ENCODE measurements at regions not wholly inside any gene's neighbourhood (a gene's known extent, or its start where the extent isn't known, plus 50 kb on each side); places are given as distances from the start of the nearest gene placed in this dataset.
A peak's percentile ranks its signal among the peaks of the same experiment; 100 is the strongest.

DNA sequence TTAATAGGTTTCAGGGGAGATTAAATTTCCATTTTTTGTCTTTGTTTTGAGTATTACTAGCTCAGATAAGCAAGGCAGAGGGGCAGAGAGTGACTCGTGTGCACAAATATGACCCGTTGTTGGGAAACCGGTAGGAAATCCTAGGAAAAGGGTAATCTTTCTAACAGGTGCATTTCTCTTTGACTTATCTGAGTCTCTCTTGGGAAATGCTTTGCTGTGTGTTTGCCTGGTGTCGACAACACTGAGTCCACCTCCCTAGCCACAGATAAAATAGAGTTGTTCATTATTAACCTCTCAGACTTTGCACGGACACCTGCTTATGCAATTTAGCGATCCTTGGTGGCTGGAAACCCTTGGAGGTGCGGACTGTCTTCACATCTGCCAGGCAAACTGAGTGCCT, 164.2 kb downstream of the FGF1 start (continued):
- no peak for TF ChIP-seq ZFP82 (CRISPR knock-in tag; IDR thresholded peaks at IDR 0.05; ENCODE audit: borderline replicate concordance)
- no peak for TF ChIP-seq GZF1 (CRISPR knock-in tag; IDR thresholded peaks at IDR 0.05)
- TF ChIP-seq, protein P1, sequence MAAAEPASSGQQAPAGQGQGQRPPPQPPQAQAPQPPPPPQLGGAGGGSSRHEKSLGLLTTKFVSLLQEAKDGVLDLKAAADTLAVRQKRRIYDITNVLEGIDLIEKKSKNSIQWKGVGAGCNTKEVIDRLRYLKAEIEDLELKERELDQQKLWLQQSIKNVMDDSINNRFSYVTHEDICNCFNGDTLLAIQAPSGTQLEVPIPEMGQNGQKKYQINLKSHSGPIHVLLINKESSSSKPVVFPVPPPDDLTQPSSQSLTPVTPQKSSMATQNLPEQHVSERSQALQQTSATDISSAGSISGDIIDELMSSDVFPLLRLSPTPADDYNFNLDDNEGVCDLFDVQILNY (CRISPR knock-in tag; conservative IDR thresholded peaks at IDR 0.05) = no peak
- no peak for TF ChIP-seq TBP (CRISPR knock-in tag; IDR thresholded peaks at IDR 0.05)
- TF ChIP-seq, protein P2, sequence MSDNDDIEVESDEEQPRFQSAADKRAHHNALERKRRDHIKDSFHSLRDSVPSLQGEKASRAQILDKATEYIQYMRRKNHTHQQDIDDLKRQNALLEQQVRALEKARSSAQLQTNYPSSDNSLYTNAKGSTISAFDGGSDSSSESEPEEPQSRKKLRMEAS (IDR thresholded peaks at IDR 0.05) = no peak
- TF ChIP-seq ZNF232 (CRISPR knock-in tag; IDR thresholded peaks at IDR 0.05; ENCODE audit: borderline replicate concordance) = no peak
- peak; percentile 35 for TF ChIP-seq RARA (CRISPR knock-in tag; IDR thresholded peaks at IDR 0.05)
- TF ChIP-seq MAZ (IDR thresholded peaks at IDR 0.05; ENCODE audit: borderline replicate concordance, low read depth, low read length) = no peak
- no peak for TF ChIP-seq MAZ (CRISPR knock-in tag; IDR thresholded peaks at IDR 0.05; ENCODE audit: low read depth)
- TF ChIP-seq ZBTB42 (CRISPR knock-in tag; IDR thresholded peaks at IDR 0.05) = no peak
- TF ChIP-seq, protein P3, sequence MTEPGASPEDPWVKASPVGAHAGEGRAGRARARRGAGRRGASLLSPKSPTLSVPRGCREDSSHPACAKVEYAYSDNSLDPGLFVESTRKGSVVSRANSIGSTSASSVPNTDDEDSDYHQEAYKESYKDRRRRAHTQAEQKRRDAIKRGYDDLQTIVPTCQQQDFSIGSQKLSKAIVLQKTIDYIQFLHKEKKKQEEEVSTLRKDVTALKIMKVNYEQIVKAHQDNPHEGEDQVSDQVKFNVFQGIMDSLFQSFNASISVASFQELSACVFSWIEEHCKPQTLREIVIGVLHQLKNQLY (CRISPR knock-in tag; IDR thresholded peaks at IDR 0.05) = no peak
- no peak for TF ChIP-seq RBFOX2 (IDR thresholded peaks at IDR 0.05; ENCODE audit: low read depth, low read length)
- TF ChIP-seq ZNF3 (CRISPR knock-in tag; IDR thresholded peaks at IDR 0.05) = no peak
- TF ChIP-seq ZNF549 (CRISPR knock-in tag; IDR thresholded peaks at IDR 0.05) = no peak
- TF ChIP-seq, protein P4, sequence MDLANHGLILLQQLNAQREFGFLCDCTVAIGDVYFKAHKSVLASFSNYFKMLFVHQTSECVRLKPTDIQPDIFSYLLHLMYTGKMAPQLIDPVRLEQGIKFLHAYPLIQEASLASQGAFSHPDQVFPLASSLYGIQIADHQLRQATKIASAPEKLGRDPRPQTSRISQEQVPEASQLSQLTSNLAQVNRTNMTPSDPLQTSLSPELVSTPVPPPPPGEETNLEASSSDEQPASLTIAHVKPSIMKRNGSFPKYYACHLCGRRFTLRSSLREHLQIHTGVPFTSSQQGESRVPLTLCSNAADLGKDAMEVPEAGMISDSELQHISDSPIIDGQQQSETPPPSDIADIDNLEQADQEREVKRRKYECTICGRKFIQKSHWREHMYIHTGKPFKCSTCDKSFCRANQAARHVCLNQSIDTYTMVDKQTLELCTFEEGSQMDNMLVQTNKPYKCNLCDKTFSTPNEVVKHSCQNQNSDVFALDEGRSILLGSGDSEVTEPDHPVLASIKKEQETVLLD (CRISPR knock-in tag; IDR thresholded peaks at IDR 0.05; ENCODE audit: low read depth) = no peak
- no peak for TF ChIP-seq RFX3 (CRISPR knock-in tag; IDR thresholded peaks at IDR 0.05)
- no peak for TF ChIP-seq FOXK2 (IDR thresholded peaks at IDR 0.05)
- TF ChIP-seq, protein P5, sequence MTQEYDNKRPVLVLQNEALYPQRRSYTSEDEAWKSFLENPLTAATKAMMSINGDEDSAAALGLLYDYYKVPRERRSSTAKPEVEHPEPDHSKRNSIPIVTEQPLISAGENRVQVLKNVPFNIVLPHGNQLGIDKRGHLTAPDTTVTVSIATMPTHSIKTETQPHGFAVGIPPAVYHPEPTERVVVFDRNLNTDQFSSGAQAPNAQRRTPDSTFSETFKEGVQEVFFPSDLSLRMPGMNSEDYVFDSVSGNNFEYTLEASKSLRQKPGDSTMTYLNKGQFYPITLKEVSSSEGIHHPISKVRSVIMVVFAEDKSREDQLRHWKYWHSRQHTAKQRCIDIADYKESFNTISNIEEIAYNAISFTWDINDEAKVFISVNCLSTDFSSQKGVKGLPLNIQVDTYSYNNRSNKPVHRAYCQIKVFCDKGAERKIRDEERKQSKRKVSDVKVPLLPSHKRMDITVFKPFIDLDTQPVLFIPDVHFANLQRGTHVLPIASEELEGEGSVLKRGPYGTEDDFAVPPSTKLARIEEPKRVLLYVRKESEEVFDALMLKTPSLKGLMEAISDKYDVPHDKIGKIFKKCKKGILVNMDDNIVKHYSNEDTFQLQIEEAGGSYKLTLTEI (CRISPR knock-in tag; conservative IDR thresholded peaks at IDR 0.05) = no peak
- TF ChIP-seq ZNF383 (CRISPR knock-in tag; IDR thresholded peaks at IDR 0.05; ENCODE audit: borderline replicate concordance) = no peak
- TF ChIP-seq FOXJ3 (CRISPR knock-in tag; IDR thresholded peaks at IDR 0.05; ENCODE audit: borderline replicate concordance) = peak; percentile 35; the same call in 1 of the 2 replicates
- no peak for TF ChIP-seq NFKB2 (CRISPR knock-in tag; IDR thresholded peaks at IDR 0.05; ENCODE audit: borderline replicate concordance)
- no peak for TF ChIP-seq PHB2 (IDR thresholded peaks at IDR 0.05; ENCODE audit: partially characterized antibody)
- no peak for TF ChIP-seq NAIF1 (CRISPR knock-in tag; IDR thresholded peaks at IDR 0.05; ENCODE audit: borderline replicate concordance)
- no peak for TF ChIP-seq GTF2F1 (IDR thresholded peaks at IDR 0.05; ENCODE audit: low read length)
- no peak for TF ChIP-seq SYNCRIP (IDR thresholded peaks at IDR 0.05; ENCODE audit: insufficient read depth, low read depth, low read length)
- TF ChIP-seq MAF1 (CRISPR knock-in tag; IDR thresholded peaks at IDR 0.05; ENCODE audit: borderline replicate concordance) = no peak
- no peak for TF ChIP-seq MAFK (conservative IDR thresholded peaks at IDR 0.05 in 1 of 2, IDR thresholded peaks at IDR 0.05 in 1 of 2; ENCODE audit: low read length in 2 of 2)
- TF ChIP-seq ZFYVE20 (CRISPR knock-in tag; IDR thresholded peaks at IDR 0.05; ENCODE audit: borderline replicate concordance, low read depth) = no peak
- no peak for TF ChIP-seq ZNF607 (CRISPR knock-in tag; IDR thresholded peaks at IDR 0.05; ENCODE audit: borderline replicate concordance)
- peak; percentile 39; the same call in 1 of the 2 replicates for TF ChIP-seq CREM (IDR thresholded peaks at IDR 0.05)
- TF ChIP-seq CREM (CRISPR knock-in tag; IDR thresholded peaks at IDR 0.05) = no peak
